GM21723 (cell line): ENCODE measurements at regions not wholly inside any gene's neighbourhood (a gene's known extent, or its start where the extent isn't known, plus 50 kb on each side); places are given as distances from the start of the nearest gene placed in this dataset.
A peak's percentile ranks its signal among the peaks of the same experiment; 100 is the strongest.
"Not testable (repeated sequence)": the region's sequence is repeated elsewhere in the genome, so short reads cannot be mapped to it uniquely, and the experiment has no call there.

Experiments
- ATAC-seq: cut with Tn5 transposase; IDR thresholded peaks from one replicate; pipeline ENCODE4 v1.9.1; 2021; ENCODE audit warnings: mild to moderate bottlenecking, moderate library complexity; ENCODE audit not compliant: unreplicated experiment

- ATAC-seq = not testable (repeated sequence)
Measured at GRCh38 chr10:46095943-46096342, 49.9 kb upstream of the MSMB start.

GRCh38 chr10:46096446-46096845 lies 50.4 kb upstream of the MSMB start:
- no peak for ATAC-seq

- no peak for ATAC-seq
Measured at GRCh38 chr10:46096909-46097575, 51.0 kb upstream of the MSMB start.

GRCh38 chr10:46097576-46098317 lies 51.7 kb upstream of the MSMB start:
- ATAC-seq = no peak

- ATAC-seq = no peak
Measured at GRCh38 chr10:46098386-46098785, 52.3 kb upstream of the MSMB start.

- not testable (repeated sequence) for ATAC-seq
Measured at GRCh38 chr10:46098925-46099324, 52.9 kb upstream of the MSMB start.

- ATAC-seq = no peak
Measured at GRCh38 chr10:46104071-46104585, 58.1 kb upstream of the MSMB start.

- ATAC-seq = not testable (repeated sequence)
Measured at GRCh38 chr10:46105416-46105815, 59.3 kb upstream of the MSMB start.

GRCh38 chr10:46105856-46106409 lies 59.9 kb upstream of the MSMB start:
- peak; percentile 17 for ATAC-seq

GRCh38 chr10:46106410-46107255 lies 60.6 kb upstream of the MSMB start:
- peak; percentile 98 for ATAC-seq

GRCh38 chr10:46108158-46108499 lies 62.1 kb upstream of the MSMB start:
- not testable (repeated sequence) for ATAC-seq

- ATAC-seq = not testable (repeated sequence)
Measured at GRCh38 chr10:46154271-46154670, 108.2 kb upstream of the MSMB start.

- not testable (repeated sequence) for ATAC-seq
Measured at GRCh38 chr10:46154683-46155082, 108.6 kb upstream of the MSMB start.

GRCh38 chr10:46156866-46157265 lies 110.8 kb upstream of the MSMB start:
- not testable (repeated sequence) for ATAC-seq

- ATAC-seq = no peak
Measured at GRCh38 chr10:46169736-46170135, 117.1 kb upstream of the ANTXRL start.

- no peak for ATAC-seq
Measured at GRCh38 chr10:46170789-46171188, 116.0 kb upstream of the ANTXRL start.

GRCh38 chr10:46171661-46172060 lies 115.1 kb upstream of the ANTXRL start:
- ATAC-seq = no peak

GRCh38 chr10:46175296-46175695 lies 111.5 kb upstream of the ANTXRL start:
- ATAC-seq = no peak

GRCh38 chr10:46175831-46176230 lies 111.0 kb upstream of the ANTXRL start:
- no peak for ATAC-seq

- not testable (repeated sequence) for ATAC-seq
Measured at GRCh38 chr10:46187431-46187830, 99.4 kb upstream of the ANTXRL start.

GRCh38 chr10:46197050-46197449 lies 89.7 kb upstream of the ANTXRL start:
- ATAC-seq = no peak
